Kidney (tissue), 13 donors: ENCODE measurements at regions not wholly inside any gene's neighbourhood (a gene's known extent, or its start where the extent isn't known, plus 50 kb on each side); places are given as distances from the start of the nearest gene placed in this dataset.
A peak's percentile ranks its signal among the peaks of the same experiment; 100 is the strongest.
"Not testable (repeated sequence)": the region's sequence is repeated elsewhere in the genome, so short reads cannot be mapped to it uniquely, and the experiment has no call there.

Source experiments
- DNase-seq, 5 donors: peaks; one replicate each; pipeline ENCODE4 v3.0.0-alpha.2; 2013 to 2020
- FAIRE-seq: peaks from 2 replicates; lab custom pipeline; 2012; peaks lifted over from hg19 to GRCh38; lab: Jason Lieb, UNC
- H3K27ac ChIP-seq, 2 donors: one replicate each; pipeline ENCODE4 v1.7.0; 2013; ENCODE audit warnings: low read depth in 2 of 2, low read length in 2 of 2, inconsistent platforms in 1 of 2
- H3K27me3 ChIP-seq: one replicate; pipeline ENCODE4 v1.7.1; 2013; ENCODE audit warnings: low read length, inconsistent platforms; ENCODE audit not compliant: control insufficient read depth, insufficient read depth
- H3K36me3 ChIP-seq, 3 donors: one replicate each; pipeline versions ENCODE4 v1.7.0 to v1.7.1; 2013; ENCODE audit warnings: low read length in 3 of 3, control low read depth in 1 of 3, inconsistent platforms in 1 of 3; ENCODE audit not compliant: insufficient read depth in 3 of 3, control insufficient read depth in 2 of 3
- H3K4me1 ChIP-seq, 3 donors: one replicate each; pipeline versions ENCODE4 v1.7.0 to v1.7.1; 2013; ENCODE audit warnings: low read length in 3 of 3, inconsistent platforms in 1 of 3, low read depth in 1 of 3; ENCODE audit not compliant: control insufficient read depth in 2 of 3, insufficient read depth in 2 of 3
- H3K4me3 ChIP-seq, 3 donors: one replicate each; pipeline versions ENCODE4 v1.7.0 to v1.8.1; 2013; ENCODE audit warnings: low read length in 3 of 3, control low read depth in 1 of 3, inconsistent platforms in 1 of 3
- H3K9ac ChIP-seq, 3 donors: one replicate each; pipeline versions ENCODE4 v1.7.0 to v1.7.1; 2013; ENCODE audit warnings: low read length in 3 of 3, control low read depth in 1 of 3, inconsistent platforms in 1 of 3
- H3K9me3 ChIP-seq, 3 donors: one replicate each; pipeline versions ENCODE4 v1.7.0 to v1.7.1; 2013; ENCODE audit warnings: low read length in 3 of 3, control low read depth in 1 of 3, inconsistent platforms in 1 of 3; ENCODE audit not compliant: control insufficient read depth in 2 of 3, insufficient read depth in 1 of 3
- CTCF ChIP-seq: IDR thresholded peaks from 3 replicates; pipeline ENCODE4 v1.5.1; 2012; ENCODE audit warnings: mild to moderate bottlenecking, moderate library complexity, borderline replicate concordance; ENCODE audit not compliant: insufficient read depth; ENCODE audit errors: extremely low read depth
- intact Hi-C: fragments of 100-400 bp; cut with DNase I; formaldehyde crosslinking; loops from one replicate; pipeline ENCODE4 v1.11.1; 2022
- donor health status: control.
- donor health status: control.
- donor health status: control.
- donor health status: control.
- donor health status: control.
- donor health status: DM: yes; HTN: yes; CAD: no.
- donor health status: Normal renal cell carcinoma (clear cell type).

DNA sequence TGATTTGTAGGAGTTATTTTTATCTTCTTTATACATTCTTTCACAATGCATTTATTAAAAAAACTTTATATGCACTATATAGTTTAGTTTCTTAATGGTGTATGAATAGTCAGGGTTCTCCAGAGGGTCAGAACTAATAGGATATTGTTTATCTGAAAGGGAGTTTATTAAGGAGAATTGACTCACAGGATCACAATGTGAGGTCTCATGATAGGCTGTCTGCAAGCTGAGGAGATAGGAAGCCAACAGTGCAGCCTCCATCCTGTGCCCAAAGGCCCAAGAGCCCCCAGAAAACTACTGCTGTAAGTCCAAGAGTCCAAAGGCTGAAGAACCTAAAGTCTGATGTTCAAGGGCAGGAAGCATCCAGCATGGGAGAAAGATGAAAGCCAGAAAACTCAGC lies 192.8 kb upstream of the AHR start:
- no peak overlapping the region for H3K4me3 ChIP-seq
- no peak for TF ChIP-seq CTCF
- FAIRE-seq = no peak
- H3K9me3 ChIP-seq = peaks cover 0 to 5% (median 2%) of the 10 kb centered on the region in 3 donors
- no peak for DNase-seq
- H3K27ac ChIP-seq = no peak overlapping the region
- intact Hi-C loops = no loop called here
- H3K27me3 ChIP-seq = no peaks in the 10 kb centered on the region
- H3K4me1 ChIP-seq = no peaks in the 10 kb centered on the region
- H3K36me3 ChIP-seq = no peaks in the 10 kb centered on the region
- no peak overlapping the region for H3K9ac ChIP-seq

DNA sequence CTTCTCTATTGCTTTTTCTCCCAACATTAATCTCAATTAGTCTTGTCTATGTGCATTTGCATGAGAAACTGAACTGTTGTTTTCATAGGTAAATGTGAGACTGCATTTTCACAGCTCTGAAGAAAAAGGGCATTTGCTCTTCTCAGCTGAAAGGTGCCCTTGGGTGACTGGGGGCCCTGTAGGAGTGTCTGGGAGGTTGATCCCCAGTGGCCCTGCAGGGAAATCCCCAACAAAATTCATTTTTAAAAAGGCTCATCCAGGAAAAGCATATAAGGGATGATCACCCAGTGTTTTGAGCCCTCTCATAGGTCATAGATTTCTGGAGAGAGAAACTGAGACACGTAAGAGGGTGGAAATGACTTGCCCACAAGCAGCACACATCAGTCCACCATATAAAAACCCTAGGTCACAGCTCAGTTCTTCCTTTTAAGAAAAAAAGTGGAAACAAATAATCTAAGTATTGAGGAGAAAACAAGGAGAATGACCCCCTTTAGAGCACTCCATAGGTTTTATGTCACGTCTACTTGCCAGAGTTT lies 190.3 kb upstream of the AHR start:
- no peak for TF ChIP-seq CTCF
- Histone ChIP-seq H3K4me1 (no peaks in the 10 kb centered on the region), H3K27me3 (no peaks in the 10 kb centered on the region), H3K4me3 (no peak overlapping the region), H3K9ac (no peak overlapping the region), H3K36me3 (no peaks in the 10 kb centered on the region), H3K27ac (no peak overlapping the region), H3K9me3 (no peaks in the 10 kb centered on the region)
- DNase-seq (no peak), FAIRE-seq (no peak)
- intact Hi-C loops = no loop called here

DNA sequence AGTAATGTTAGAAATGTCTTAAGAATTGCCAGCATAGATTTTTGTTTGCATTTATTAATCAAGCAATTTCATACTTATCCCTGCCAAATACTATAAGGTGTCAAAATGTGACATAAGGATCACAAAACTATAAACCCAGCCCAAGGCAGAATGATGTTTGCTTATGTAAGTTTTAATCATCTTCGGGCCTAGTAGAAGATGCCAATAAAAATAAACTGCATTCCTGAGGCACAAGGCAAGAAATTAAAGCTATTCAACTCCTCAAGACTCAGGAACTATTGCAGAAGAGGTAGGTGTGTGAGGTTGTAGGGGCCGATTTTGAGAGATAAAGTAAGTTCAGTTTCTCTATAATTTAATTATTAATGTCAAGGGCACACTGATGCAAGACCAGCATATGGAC lies 189.4 kb upstream of the AHR start:
- no peaks in the 10 kb centered on the region for H3K36me3 ChIP-seq
- no peak overlapping the region for H3K9ac ChIP-seq
- H3K4me3 ChIP-seq = no peak overlapping the region
- intact Hi-C loops = no loop called here
- no peaks in the 10 kb centered on the region for H3K27me3 ChIP-seq
- FAIRE-seq = no peak
- no peak for TF ChIP-seq CTCF
- DNase-seq = peak in 1 of 5 donors; percentile 4
- no peaks in the 10 kb centered on the region for H3K9me3 ChIP-seq
- no peaks in the 10 kb centered on the region for H3K4me1 ChIP-seq
- H3K27ac ChIP-seq = no peak overlapping the region

- H3K36me3 ChIP-seq, H3K9ac ChIP-seq, H3K4me1 ChIP-seq, intact Hi-C loops, H3K27ac ChIP-seq, FAIRE-seq, H3K27me3 ChIP-seq, H3K9me3 ChIP-seq, DNase-seq, H3K4me3 ChIP-seq: not testable (repeated sequence)
These were observed 184.7 kb upstream of the AHR start for GRCh38 chr7:17113770-17114169.
